NCI-H2227 (cell line): ENCODE measurements at regions not wholly inside any gene's neighbourhood (a gene's known extent, or its start where the extent isn't known, plus 50 kb on each side); places are given as distances from the start of the nearest gene placed in this dataset.
A peak's percentile ranks its signal among the peaks of the same experiment; 100 is the strongest.

ENCODE experiments used
- DNase-seq: peaks from one replicate; lab custom pipeline; 2025; ENCODE audit not compliant: unreplicated experiment; lab: John Stamatoyannopoulos, UW

DNA sequence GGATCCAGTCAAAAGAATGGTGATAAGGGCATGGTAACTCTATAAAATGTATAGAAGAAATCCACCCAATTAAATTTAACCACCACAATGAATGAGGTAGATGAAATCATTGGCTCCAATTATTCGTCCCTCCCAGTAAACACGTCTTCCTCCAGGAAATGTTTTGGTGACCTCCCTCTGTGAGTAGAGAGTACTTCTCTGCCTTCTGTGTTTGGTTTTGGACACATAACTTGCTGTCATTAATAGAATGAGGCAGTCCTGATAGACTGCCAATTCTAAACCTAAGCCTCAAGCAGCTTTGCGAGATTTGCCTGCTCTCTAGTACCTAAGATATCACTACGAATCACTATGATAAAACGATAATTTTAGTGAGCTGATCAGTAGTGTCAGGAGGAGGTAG is 632.8 kb downstream of the HDGFL1 start:
- no peak for DNase-seq

DNA sequence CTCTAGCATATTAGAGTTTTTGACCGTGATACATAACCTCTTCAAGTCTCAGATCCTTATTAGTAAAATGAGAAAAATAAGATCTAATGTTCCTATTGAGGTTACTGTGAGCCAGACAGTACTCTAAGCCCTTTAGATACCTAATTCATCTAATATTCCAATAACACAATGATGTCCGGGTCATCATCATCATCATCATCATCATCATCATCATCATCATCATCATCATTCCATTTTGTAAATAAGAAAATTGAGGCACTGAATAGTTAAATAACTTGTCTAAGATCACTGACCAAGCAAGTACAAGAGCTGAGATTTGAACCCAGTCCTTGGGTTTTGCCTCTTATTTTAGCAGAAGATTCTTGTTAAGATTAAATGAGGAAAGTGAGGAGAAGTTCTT is 643.0 kb downstream of the HDGFL1 start:
- DNase-seq, result no peak

GRCh38 chr6:23213193-23213592 is 643.8 kb downstream of the HDGFL1 start:
- DNase-seq, result no peak

GRCh38 chr6:23213651-23214050 is 644.3 kb downstream of the HDGFL1 start:
- DNase-seq, result no peak

- DNase-seq, result peak; percentile 20
Observed at GRCh38 chr6:23218751-23219150, 649.4 kb downstream of the HDGFL1 start.

DNA sequence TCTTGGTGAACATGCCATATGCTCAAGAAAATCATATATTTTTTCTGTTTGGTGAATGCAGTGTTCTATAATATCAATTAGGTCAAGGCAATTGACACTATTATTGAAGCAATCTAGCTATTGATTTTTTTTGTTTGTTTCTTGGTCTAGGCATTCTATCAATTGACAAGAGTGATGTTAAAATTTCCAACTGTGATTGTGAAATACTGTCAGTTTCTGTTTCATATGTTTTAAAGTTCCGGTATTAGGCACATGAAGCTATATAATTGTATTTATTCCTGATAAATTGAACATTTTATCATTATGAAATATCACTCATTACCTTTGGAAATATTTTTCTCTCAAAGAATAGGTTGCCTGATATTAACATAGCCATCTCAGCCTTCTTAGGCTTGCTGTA is 653.4 kb downstream of the HDGFL1 start:
- no peak for DNase-seq

- DNase-seq, result no peak
Observed at GRCh38 chr6:23224540-23224939, 655.2 kb downstream of the HDGFL1 start.

DNA sequence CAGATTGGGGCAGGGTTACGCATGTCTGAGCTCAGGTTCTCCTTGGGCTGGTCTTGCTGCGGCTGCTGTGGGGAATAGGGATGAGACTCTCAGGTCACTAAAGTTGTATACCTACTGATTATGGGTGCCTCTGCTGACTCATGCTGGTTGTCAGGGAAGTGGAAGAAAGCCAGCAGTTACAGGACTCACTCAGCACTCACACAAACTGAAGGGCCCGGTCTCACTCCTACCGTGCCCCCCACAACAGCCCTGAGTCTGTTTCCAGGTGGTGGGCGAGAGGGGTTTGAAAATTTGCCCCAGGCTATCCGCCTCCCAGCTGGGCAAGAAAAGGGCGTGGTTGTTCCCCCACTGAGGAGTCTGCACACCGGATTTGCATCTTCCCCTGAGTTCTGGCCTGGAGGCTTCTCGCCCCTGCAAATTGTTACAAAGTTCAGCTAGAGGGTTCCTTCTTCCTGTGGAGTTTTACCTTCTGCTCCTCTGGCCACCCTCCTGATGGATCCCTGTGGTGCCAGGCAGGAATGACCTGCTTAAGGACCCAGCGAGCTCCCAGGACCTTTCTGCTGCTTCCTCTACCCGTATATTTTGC is 659.2 kb downstream of the HDGFL1 start:
- DNase-seq, result no peak

DNA sequence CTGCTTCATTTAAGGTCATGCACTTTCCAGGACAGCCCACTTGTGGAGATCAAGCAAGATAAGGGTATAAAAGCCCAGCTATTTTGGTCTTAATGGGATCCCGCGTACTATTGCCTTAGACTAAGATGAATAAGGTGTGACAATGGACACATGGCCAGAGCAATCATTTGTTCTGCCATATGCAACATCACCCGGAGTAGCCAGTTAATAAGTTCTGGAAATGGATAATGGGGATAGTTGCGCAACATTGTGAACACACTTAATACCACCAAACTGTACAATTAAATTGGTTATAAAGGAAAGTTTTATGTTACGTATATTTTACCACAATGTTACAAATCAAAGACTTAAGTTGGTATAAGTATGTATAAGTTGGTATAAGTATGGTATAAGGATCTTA is 674.5 kb downstream of the HDGFL1 start:
- no peak for DNase-seq

GRCh38 chr6:23244300-23244699 is 674.9 kb downstream of the HDGFL1 start:
- no peak for DNase-seq

GRCh38 chr6:23245572-23245971 is 676.2 kb downstream of the HDGFL1 start:
- DNase-seq, result no peak

DNA sequence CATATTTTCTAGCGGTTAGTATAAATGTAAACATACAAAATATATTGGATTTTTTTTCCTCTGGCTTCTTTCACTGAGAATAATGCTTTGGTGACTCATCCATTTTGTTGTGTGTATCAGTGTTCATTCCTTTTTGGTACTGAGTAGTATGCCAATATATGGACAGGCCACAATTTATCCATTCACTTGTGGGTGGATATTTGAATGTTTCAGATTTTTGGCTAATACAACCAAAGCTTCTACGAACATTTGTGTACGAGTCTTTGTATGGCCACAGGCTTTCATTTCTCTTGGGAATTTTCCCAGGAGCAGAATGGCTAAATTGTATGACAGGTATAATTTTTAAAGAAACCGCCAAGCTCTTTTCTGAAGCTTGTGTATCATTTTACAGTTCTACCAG is 677.5 kb downstream of the HDGFL1 start:
- no peak for DNase-seq

DNA sequence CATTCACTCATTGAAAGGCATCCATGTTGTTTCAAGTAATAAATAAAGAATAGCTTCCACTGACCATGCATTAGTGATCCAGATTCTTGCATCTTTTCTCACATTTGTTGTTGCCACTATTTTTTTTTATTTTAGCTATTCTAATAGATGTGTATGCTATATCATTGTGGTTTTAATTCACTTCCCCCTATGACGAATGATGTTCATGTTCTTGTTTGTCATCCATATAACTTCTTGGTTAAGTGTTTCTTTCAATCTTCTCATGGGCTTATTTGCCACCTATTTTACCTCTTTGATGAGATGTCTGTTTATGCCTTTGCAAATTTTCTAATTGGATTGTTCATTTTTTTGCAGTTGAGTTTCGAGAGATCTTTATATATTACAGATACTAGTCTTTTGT is 681.2 kb downstream of the HDGFL1 start:
- DNase-seq, result no peak

GRCh38 chr6:23262864-23263263 is 693.5 kb downstream of the HDGFL1 start:
- no peak for DNase-seq

DNA sequence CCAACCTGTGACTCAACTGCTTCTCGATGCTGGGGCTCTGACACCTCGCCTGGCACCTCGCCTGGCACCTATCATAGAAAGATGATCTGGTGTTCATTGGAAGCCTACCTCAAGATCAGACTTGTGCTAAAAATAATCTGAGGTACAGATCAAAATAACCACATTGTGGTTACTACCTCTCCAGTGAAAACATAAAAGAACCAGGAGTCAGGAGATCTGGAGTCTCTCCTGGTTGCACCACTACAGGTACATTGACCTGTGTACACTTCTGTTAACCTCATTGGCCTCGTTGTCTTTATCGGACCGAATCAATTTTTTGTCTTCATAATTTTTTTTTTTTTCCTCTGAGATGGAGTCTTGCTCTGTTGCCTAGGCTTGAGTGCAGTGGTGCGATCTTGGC is 695.9 kb downstream of the HDGFL1 start:
- no peak for DNase-seq

DNA sequence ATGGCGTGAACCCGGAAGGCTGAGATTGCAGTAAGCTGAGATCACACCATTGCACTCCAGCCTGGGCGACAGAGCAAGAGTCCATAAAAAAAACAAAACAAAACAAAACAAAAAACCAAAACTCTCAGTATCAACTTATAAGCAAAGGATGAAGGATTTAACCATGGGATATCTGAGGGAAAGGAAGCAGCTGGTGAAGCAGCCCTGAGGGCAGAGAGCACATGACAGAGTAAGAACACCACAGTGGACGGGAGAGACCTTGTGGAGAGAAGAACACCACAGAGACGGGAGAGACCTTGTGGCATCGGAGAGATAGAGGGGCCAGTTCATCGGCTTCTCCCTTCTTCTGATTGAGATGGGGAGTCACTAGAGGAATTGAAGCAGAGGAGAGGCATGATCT is 697.2 kb downstream of the HDGFL1 start:
- DNase-seq, result no peak

GRCh38 chr6:23267651-23268050 is 698.3 kb downstream of the HDGFL1 start:
- DNase-seq, result no peak

- DNase-seq, result no peak
Observed at GRCh38 chr6:23268348-23268747, 699.0 kb downstream of the HDGFL1 start.

DNA sequence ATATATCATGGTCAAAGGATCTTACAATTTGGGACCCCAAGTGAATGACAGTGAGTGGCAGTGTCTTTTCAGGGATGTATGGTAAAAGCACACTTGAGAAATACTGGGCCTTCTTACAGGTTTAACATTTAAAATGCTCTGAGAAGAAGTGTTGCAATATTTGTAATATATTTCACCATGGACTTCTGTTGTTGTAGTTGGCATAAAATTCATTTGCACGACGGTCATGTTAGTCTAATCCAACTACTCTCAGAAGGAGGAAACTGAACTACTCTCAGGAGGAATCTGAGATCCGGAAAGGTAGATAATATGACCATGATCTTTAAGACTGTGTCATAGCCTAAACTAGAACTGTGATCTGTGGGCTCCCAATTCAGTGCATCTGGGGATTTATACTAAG is 700.1 kb downstream of the HDGFL1 start:
- DNase-seq, result no peak

- no peak for DNase-seq
Observed at GRCh38 chr6:23272536-23272935, 703.2 kb downstream of the HDGFL1 start.

- DNase-seq, result no peak
Observed at GRCh38 chr6:23277521-23278179, 708.3 kb downstream of the HDGFL1 start.

DNA sequence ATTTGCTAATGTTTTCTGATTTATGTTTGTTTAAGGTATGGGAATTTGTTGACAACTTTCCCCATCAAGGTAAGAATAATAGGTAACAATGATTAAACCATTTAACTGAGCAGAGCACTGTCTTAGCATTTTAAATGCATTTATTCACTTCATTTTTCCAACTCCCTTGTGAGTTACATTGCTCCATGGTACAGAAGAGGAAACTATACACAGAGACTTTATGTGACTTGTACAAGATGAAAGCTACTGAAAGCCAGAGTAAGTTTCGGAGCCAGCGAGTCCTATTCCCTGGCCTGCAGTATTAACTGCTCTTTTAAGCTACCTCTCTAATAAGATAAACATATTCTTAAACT is 708.8 kb downstream of the HDGFL1 start:
- DNase-seq, result no peak

DNA sequence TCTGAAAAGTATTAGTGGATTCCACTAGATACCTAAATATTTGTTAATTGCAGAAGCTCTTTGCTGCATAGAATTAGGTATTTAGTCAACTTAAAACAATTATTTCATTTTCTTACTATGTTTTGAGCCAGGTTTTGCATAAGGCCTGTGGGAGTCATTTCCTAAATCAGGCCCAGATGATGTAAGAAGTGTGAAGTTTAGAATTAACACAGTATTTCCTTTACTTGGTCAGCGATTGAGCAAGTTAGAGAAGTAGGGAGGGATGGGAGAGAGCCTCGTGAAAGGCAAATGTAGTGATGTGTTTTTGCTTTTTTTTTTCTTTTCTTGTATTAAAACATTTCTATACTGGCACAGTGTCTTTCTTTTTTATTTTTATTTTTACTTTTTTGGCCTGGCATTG is 711.1 kb downstream of the HDGFL1 start:
- no peak for DNase-seq
